GM19240 (cell line): ENCODE measurements at regions not wholly inside any gene's neighbourhood (a gene's known extent, or its start where the extent isn't known, plus 50 kb on each side); places are given as distances from the start of the nearest gene placed in this dataset.
A peak's percentile ranks its signal among the peaks of the same experiment; 100 is the strongest.

ENCODE experiments used
- DNase-seq: peaks from one replicate; pipeline ENCODE4 v3.0.0; 2011; ENCODE audit warnings: low spot score; ENCODE audit not compliant: insufficient read length

DNA sequence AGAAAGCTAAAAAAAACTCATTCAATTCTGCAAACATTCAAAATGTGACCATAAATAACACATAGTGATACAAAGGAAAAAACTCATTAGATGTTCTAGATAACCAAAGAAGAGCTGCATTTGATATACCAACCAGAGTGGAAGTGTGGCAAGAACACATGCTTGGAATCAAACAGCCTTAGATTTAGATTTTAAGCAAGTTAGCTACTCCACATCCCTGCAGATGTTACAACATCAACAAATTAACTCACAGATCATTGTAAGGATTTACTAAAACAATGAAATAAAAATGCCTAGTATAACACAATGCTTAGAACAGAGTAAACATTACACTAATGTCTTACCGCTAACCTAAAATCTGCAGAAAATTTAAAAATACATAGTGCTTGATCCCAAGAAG is 114.0 kb upstream of the AKIP1 start:
- no peak for DNase-seq

- no peak for DNase-seq
Observed at GRCh38 chr11:8799273-8799672, 111.7 kb upstream of the AKIP1 start.

DNA sequence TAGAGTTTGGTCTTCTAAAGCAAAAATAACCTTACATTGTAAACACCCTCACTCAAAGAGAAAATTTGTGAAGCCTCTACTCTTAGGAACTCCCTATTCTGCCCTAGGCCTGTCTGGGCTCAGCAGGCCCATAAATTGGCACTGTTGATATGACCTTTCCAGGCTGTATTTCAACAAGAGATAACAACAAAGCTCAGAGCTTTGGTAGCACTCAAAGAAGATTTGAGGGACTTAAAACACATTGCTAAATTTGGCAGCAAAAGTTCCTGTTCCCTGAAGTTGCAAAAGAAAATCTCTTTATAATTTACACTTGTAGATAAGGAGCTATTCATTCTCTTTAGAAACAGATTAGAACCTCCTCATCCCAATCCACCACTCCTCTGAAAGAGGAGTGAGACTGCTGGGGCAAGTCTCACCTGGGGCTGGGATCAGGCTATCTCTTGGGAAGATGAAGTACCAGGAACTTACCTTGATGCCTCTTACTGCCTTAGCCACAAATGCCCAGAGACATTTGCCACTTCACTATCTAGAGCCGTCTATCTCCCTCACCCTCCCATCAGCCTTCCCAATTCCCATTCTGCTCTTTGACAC is 110.4 kb upstream of the AKIP1 start:
- DNase-seq = no peak

- no peak for DNase-seq
Observed at GRCh38 chr11:8801121-8801520, 109.9 kb upstream of the AKIP1 start.

DNA sequence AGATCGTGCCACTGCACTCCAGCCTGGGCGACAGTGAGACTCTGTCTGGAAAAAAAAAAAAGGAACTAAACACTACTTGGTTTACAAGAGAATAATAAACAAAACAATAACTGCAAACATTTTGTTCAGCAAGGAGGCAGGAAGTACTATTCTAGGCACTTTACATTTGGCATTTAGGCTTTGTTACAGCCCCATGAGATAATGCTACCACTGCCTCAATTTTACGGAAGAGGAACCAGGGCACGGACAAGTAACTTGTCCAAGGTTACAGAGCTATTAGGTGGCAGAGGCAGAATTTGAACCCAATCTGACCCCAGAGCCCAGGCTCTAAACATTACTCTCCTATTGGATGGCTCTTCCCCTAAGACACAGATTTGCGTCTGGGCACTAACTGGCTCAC is 108.7 kb upstream of the AKIP1 start:
- no peak for DNase-seq

DNA sequence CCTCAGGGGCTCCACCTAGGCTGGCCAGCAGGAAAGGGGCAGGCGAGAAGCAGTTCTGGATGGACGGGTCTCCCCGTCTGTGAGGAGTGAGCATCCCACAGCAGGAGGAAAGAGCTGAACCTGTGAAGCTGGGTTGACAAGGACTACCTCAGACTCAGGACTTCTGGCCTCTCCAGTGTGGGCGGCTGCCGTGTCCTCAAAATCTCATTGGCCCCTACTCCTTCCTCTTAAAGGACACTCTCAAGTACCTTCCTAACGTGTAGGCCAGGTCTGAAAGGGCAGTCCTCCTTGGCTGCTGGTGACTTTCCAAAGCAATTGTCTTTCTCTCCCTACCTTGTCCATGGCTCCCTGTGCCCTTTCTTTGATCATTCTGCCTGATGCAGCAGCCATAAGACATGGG is 107.0 kb upstream of the AKIP1 start:
- DNase-seq = no peak

DNA sequence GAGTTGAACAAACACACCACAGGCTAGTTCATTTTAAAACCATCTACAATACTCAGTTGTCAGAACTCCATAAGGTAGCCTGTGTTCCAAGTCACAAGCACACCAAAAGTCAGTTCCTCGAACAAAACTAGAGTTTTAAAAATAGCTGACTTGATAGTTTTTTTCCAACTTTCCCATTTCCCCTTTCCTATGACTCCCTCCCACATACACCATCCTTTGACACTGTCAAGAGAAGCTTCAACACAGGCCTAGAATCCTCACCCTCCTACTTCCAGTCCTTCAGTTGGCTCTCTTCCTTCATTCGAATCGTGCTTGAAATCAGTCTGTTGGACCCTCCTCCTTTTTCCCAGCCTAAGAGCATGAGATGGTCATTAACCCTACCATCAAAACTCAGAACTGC is 105.7 kb upstream of the AKIP1 start:
- no peak for DNase-seq

DNA sequence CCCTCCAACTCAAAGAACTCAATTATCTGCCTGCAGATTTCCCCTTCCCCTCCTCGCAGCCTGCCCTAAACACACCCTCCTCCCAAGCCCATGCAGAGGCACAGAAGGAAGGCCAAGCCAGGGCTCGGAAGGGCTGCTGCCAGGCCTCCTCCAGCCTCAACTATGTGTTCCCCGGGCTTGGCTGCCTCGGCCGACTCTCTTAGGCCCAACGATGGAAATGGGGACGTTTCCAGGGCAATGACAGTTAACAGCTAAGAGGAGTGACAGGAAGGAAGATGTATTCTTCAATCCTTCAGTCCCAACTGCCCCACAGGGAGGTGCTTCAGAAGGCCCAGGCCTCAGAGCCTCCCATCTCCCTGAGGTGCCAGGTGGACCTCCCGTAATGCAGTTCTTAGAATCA is 104.0 kb upstream of the AKIP1 start:
- DNase-seq = no peak

- DNase-seq = no peak
Observed at GRCh38 chr11:8807544-8808225, 103.3 kb upstream of the AKIP1 start.

DNA sequence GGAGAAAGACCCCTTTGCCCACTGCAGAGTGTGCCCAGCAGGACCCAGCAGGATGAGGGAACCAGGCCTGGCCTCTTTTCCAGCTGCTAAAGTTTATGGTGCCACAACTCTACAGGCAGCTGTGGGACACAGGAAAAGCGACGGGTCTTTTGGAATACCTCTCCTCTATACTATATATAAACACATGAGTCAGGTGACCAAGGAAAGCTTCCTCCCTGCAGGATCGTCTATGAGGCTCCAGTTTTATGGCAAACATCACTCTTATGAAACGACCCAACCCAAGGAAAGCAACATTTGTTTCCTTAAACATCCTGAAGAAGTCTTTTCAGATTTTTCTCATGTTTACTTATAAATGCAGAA is 102.8 kb upstream of the AKIP1 start:
- no peak for DNase-seq

- no peak for DNase-seq
Observed at GRCh38 chr11:8809241-8809938, 101.6 kb upstream of the AKIP1 start.

DNA sequence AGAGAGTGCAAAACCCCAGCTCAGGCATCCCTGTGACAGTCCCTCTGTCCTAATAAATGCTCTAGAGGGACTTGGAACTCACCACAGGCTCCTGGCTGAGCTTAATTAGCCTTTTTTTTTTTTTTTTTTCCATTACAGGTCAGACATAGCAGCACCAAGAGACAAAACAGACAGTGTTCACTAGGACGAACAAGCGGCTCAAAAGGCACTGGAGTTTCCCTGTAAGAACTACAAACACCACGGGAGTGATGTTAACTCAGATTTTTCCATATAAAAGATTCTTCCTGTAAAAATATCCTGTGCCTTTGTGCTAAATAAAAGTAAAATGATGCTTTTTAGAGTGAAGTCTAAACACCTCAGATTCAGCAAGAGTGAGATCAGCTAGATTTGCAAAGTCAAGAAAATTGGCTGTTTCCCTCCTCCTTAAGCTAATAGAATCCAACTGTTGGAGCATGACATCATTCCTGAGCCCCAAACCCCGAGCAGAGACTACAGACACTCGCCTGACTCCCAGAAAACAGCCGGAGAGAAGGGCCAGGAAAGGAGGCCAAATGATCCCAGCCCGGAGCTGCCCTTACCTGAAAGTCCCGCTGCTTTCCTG is 101.0 kb upstream of the AKIP1 start:
- no peak for DNase-seq

GRCh38 chr11:8810540-8811301 is 100.3 kb upstream of the AKIP1 start:
- DNase-seq = peak; percentile 42

GRCh38 chr11:8811571-8811970 is 99.4 kb upstream of the AKIP1 start:
- DNase-seq = no peak

DNA sequence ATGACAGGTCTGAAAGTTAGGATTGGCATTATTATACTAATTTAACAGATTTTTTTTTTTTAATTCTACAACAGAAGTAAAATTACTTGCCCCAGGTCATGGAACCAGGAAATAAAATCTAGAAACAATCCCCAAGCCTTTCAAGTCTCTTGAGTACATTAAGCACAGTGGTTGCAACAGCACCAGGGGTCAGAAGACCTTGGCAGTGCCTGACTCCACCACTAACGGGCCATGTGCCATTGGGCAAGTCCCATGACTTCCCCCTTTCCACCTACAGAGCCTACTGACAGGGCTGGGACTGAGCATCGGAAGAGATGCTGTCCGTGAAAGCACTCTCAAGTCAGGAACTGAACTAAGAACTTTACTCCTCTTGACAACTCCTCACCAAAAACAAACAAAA is 98.6 kb upstream of the AKIP1 start:
- DNase-seq = no peak

DNA sequence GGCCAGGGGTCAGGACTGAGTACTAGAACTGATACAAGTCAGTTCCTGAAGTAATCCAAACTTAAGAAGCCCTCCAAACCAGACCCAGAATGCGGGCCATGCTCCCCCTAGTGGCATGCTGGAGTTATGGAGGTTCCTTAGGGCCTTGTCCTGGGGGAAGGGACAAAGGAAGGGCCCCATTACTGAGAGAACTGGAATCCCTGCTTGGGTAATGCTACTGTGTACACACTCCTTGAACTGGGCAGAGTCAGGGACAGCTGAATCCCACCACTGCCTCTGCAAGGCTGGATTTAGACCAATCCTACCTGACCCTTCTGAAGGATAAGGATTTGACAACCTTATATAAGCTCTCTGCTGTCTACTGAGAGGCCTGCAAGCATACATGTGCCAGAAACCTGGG is 97.3 kb upstream of the AKIP1 start:
- peak; percentile 84 for DNase-seq

DNA sequence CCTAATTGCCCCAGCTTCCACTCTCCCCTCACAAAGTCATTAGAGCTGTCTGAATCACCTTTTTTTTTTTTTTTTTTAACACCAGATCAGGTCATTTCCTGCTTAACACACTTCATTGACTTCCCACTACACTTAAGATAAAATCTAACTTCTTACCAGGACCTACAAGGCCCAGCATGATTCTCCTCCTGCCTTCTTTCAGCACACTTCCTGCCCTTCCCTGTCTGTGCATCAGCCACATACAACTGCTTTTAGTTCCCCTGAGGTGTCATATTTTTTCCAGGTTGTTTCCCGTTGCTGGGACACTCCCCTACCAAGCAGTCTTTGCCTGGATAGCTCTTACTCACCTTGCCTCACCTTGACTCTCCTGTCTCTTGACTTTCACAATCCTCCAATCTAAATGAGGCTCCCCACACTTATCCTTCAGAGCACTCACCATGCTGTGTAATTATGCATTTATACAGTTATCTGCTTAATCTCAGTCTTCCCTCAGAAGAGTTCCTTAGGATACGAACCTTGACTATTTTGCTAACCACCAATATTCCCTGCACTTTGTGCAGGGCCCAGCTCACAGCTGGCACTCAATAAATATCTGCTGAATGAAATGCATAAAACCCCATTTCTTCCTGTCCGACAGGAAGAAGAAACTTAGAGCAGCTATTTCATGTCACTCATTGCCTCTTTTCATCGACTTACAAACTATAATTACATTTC is 96.6 kb upstream of the AKIP1 start:
- DNase-seq = no peak

DNA sequence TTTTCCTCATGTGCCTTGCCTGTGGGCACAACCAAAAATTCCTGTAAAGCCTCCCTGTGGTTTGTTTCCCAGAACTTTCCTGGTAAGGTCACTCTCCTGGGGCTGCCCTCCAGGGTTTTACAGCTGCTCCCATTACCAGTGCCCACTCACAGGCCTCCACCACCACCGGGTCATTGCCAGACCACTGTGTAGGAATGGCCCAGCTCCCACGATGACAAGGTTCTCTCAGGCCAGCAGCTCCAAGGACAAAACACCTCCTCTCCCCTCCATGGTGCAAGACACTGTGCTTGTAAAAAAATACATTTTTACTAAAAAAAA is 96.1 kb upstream of the AKIP1 start:
- no peak for DNase-seq

- DNase-seq = no peak
Observed at GRCh38 chr11:8818421-8818820, 92.6 kb upstream of the AKIP1 start.

- DNase-seq = no peak
Observed at GRCh38 chr11:8820401-8820800, 90.6 kb upstream of the AKIP1 start.

GRCh38 chr11:8822469-8822868 is 88.5 kb upstream of the AKIP1 start:
- no peak for DNase-seq
